GM23338 (cell line): ENCODE measurements at regions not wholly inside any gene's neighbourhood (a gene's known extent, or its start where the extent isn't known, plus 50 kb on each side); places are given as distances from the start of the nearest gene placed in this dataset.

Experiments used
- ATAC-seq: fragments of 200-7000 bp; cut with Tn5 transposase; 3 replicates; pipeline ENCODE4 v1.9.1; 2020
- DNase-seq: peaks from one replicate; pipeline ENCODE4 v3.0.0-alpha.2; 2015; ENCODE audit warnings: low spot score
- H2AFZ ChIP-seq: fragments of 200-600 bp; sonication (generic); 2 replicates; pipeline ENCODE4 v1.8.0; 2016; ENCODE audit warnings: antibody characterized with exemption, mild to moderate bottlenecking, moderate library complexity
- H3F3A ChIP-seq: fragments of 200-600 bp; sonication (generic); replicated peaks from 2 replicates; pipeline ENCODE4 v1.8.0; 2017; ENCODE audit warnings: antibody characterized with exemption, mixed run types, low read depth
- H3K27ac ChIP-seq: fragments of 200-600 bp; sonication (generic); 2 replicates; pipeline ENCODE4 v1.6.1; 2016; ENCODE audit warnings: low read depth
- H3K27me3 ChIP-seq: fragments of 200-600 bp; sonication (generic); 2 replicates; pipeline ENCODE4 v1.8.0; 2016; ENCODE audit warnings: mild to moderate bottlenecking, mixed run types, moderate library complexity; ENCODE audit not compliant: insufficient read depth
- H3K36me3 ChIP-seq: fragments of 200-600 bp; sonication (generic); 2 replicates; pipeline ENCODE4 v1.8.0; 2016; ENCODE audit warnings: mild to moderate bottlenecking; ENCODE audit not compliant: insufficient read depth
- H3K4me1 ChIP-seq: fragments of 200-600 bp; sonication (generic); 2 replicates; pipeline ENCODE4 v1.8.0; 2016; ENCODE audit warnings: mild to moderate bottlenecking, moderate library complexity; ENCODE audit not compliant: insufficient read depth
- H3K4me2 ChIP-seq: fragments of 200-600 bp; sonication (generic); 2 replicates; pipeline ENCODE4 v1.7.1; 2017; ENCODE audit warnings: mixed run types
- H3K4me3 ChIP-seq: fragments of 200-600 bp; sonication (generic); 2 replicates; pipeline ENCODE4 v1.6.1; 2016; ENCODE audit warnings: mixed run types
- H3K79me2 ChIP-seq: fragments of 200-600 bp; sonication (generic); replicated peaks from 2 replicates; pipeline ENCODE4 v1.8.0; 2017; ENCODE audit warnings: mild to moderate bottlenecking; ENCODE audit not compliant: insufficient read depth
- H3K9me2 ChIP-seq: fragments of 200-600 bp; sonication (generic); 2 replicates; pipeline ENCODE4 v1.8.0; 2017; ENCODE audit not compliant: insufficient read depth
- H4K20me1 ChIP-seq: fragments of 200-600 bp; sonication (generic); replicated peaks from 2 replicates; pipeline ENCODE4 v1.8.0; 2017; ENCODE audit warnings: mild to moderate bottlenecking; ENCODE audit not compliant: insufficient read depth
- H3K27ac Mint-ChIP-seq: 2 replicates; pipeline ENCODE4 v1.8.0; 2020; ENCODE audit warnings: inconsistent platforms, mild to moderate bottlenecking, moderate library complexity, mixed read lengths
- H3K27me3 Mint-ChIP-seq: 3 replicates; pipeline ENCODE4 v1.8.0; 2022; ENCODE audit warnings: low read depth, mild to moderate bottlenecking, moderate library complexity, mixed read lengths, inconsistent platforms; ENCODE audit not compliant: insufficient read depth, poor library complexity
- H3K36me3 Mint-ChIP-seq: 3 replicates; pipeline ENCODE4 v1.8.0; 2021; ENCODE audit warnings: low read depth, mild to moderate bottlenecking, inconsistent platforms, moderate library complexity, mixed read lengths
- H3K4me1 Mint-ChIP-seq: 3 replicates; pipeline ENCODE4 v1.8.0; 2020; ENCODE audit warnings: mild to moderate bottlenecking, inconsistent platforms, mixed read lengths
- H3K4me3 Mint-ChIP-seq: 3 replicates; pipeline ENCODE4 v1.8.0; 2021; ENCODE audit warnings: moderate library complexity, mild to moderate bottlenecking, inconsistent platforms, mixed read lengths
- H3K9me3 Mint-ChIP-seq: 3 replicates; pipeline ENCODE4 v1.8.0; 2020; ENCODE audit warnings: moderate library complexity, mild to moderate bottlenecking, inconsistent platforms, mixed read lengths
- CREB1 ChIP-seq: fragments of 250-450 bp; sonication (Bioruptor Pico); IDR thresholded peaks from 2 replicates; pipeline ENCODE4 v1.5.0; 2020; ENCODE audit warnings: low read depth, mild to moderate bottlenecking, moderate library complexity
- EZH2phosphoT487 ChIP-seq: fragments of 200-600 bp; sonication (generic); IDR thresholded peaks from one replicate; pipeline ENCODE4 v1.8.1; 2018; ENCODE audit warnings: antibody characterized with exemption; ENCODE audit not compliant: unreplicated experiment
- NANOG ChIP-seq: IDR thresholded peaks from 2 replicates; pipeline ENCODE4 v1.6.1; 2016; ENCODE audit warnings: antibody characterized with exemption, borderline replicate concordance
- POLR2AphosphoS5 ChIP-seq: IDR thresholded peaks from 2 replicates; pipeline ENCODE4 v1.6.1; 2016; ENCODE audit warnings: antibody characterized with exemption, low read depth
- REST ChIP-seq: IDR thresholded peaks from one replicate; pipeline ENCODE4 v1.6.1; 2018; ENCODE audit warnings: antibody characterized with exemption; ENCODE audit not compliant: unreplicated experiment
- STAT1 ChIP-seq: IDR thresholded peaks from one replicate; pipeline ENCODE4 v1.6.1; 2016; ENCODE audit warnings: antibody characterized with exemption; ENCODE audit not compliant: unreplicated experiment
- ZNF114 ChIP-seq: fragments of 250-450 bp; sonication (Bioruptor Pico); IDR thresholded peaks from 2 replicates; pipeline ENCODE4 v1.5.0; 2020; ENCODE audit warnings: mild to moderate bottlenecking, moderate library complexity
- ZNF331 ChIP-seq: fragments of 250-450 bp; sonication (Bioruptor Pico); IDR thresholded peaks from 2 replicates; pipeline ENCODE4 v1.5.0; 2020; ENCODE audit warnings: low read depth, mild to moderate bottlenecking, moderate library complexity
- TF ChIP-seq, protein P1 (sequence below), 2 experiments: fragments of 200-600 bp in 1 of 2; sonication (generic) in 1 of 2; conservative IDR thresholded peaks; 2 replicates each; pipeline versions ENCODE4 v1.5.1 to v1.6.1; 2016 to 2017; ENCODE audit warnings: antibody characterized with exemption in 2 of 2, low read depth in 2 of 2, mild to moderate bottlenecking in 2 of 2, moderate library complexity in 1 of 2
- TF ChIP-seq, protein P2 (sequence below): IDR thresholded peaks from 2 replicates; pipeline ENCODE4 v1.6.1; 2016; ENCODE audit warnings: antibody characterized with exemption

DNA sequence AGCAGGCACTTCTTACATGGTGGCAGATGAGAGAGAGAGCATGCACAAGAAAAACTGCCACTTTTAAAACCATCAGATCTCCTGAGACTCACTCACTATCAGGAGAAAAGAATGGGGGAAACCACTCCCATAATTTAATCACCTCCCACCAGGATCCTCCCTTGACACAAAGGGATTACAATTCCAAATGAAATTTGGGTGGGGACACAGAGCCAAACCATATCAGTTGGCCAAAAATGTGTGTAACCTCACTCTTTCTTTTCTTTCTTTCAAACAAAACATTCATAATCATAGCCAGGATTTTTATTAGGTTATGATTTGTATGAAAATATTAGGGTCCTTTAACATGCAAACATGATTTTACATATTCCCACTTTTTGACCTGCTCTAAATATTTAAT, 222.1 kb downstream of the PCDH18 start (continued):
- TF ChIP-seq ZNF331 (CRISPR knock-in tag) (no peak), NANOG (no peak), POLR2AphosphoS5 (no peak)
- TF ChIP-seq, protein P1, sequence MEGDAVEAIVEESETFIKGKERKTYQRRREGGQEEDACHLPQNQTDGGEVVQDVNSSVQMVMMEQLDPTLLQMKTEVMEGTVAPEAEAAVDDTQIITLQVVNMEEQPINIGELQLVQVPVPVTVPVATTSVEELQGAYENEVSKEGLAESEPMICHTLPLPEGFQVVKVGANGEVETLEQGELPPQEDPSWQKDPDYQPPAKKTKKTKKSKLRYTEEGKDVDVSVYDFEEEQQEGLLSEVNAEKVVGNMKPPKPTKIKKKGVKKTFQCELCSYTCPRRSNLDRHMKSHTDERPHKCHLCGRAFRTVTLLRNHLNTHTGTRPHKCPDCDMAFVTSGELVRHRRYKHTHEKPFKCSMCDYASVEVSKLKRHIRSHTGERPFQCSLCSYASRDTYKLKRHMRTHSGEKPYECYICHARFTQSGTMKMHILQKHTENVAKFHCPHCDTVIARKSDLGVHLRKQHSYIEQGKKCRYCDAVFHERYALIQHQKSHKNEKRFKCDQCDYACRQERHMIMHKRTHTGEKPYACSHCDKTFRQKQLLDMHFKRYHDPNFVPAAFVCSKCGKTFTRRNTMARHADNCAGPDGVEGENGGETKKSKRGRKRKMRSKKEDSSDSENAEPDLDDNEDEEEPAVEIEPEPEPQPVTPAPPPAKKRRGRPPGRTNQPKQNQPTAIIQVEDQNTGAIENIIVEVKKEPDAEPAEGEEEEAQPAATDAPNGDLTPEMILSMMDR (conservative IDR thresholded peaks at IDR 0.05; ENCODE audit: low read depth in 2 of 2): no peak

DNA sequence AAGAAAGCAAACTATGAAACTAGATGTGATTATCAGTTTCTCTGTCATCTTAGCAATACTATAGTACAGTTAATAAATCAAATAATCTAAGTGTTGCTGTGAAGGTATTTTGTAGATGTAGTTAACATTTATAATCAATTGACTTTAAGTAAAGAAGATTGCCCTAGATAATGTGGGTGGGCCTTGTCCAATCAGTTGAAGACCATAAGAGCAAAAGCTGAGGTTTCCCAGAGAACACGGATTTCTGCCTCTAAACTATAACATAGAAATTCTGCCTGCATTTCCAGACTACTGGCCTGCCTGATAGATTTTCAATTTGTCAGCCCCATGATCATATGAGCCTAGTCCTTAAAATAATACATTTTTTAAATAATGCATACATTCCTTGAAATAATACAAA, 222.9 kb downstream of the PCDH18 start:
- Histone ChIP-seq H3K4me2 (no peak overlapping the region), H3F3A (no peaks in the 10 kb centered on the region), H3K27me3 (no peaks in the 10 kb centered on the region), H3K27ac (no peak overlapping the region), H3K36me3 (no peaks in the 10 kb centered on the region), H2AFZ (no peak overlapping the region), H4K20me1 (no peaks in the 10 kb centered on the region), H3K9me2 (no peaks in the 10 kb centered on the region), H3K4me3 (no peak overlapping the region), H3K4me1 (no peaks in the 10 kb centered on the region), H3K79me2 (no peaks in the 10 kb centered on the region)
- Mint-ChIP-seq H3K4me1 (0 out of 3 replicates have a peak, but pooled peaks cover 5% of the 10 kb centered on the region), H3K36me3 (no peaks in the 10 kb centered on the region), H3K9me3 (no peaks in the 10 kb centered on the region), H3K27me3 (no peaks in the 10 kb centered on the region), H3K27ac (no peak overlapping the region), H3K4me3 (no peak overlapping the region)
- ATAC-seq (no peak), DNase-seq (no peak)
- TF ChIP-seq ZNF114 (CRISPR knock-in tag): no peak
- no peak for TF ChIP-seq POLR2AphosphoS5
- TF ChIP-seq NANOG: no peak
- TF ChIP-seq CREB1 (CRISPR knock-in tag): no peak
- TF ChIP-seq EZH2phosphoT487: no peak

DNA sequence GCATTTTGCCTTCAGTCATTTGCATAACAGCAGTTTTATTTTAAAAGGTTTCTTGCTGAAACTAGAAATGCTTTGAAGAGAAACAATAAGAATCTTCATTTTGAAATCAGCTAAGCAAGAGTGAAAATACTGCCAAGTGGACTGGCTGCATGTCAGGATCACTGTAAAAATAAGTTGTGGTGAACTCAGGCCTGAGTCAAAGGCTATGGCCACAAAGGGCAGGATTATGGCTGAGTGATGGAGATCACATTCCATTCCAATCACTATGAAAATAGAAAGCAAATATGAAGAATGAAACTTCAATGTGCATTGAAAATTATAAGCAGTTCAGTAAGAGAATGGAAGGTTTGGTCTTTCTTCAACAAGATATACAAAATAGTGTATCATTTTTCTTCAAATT, 224.5 kb downstream of the PCDH18 start:
- Mint-ChIP-seq H3K36me3 (no peaks in the 10 kb centered on the region), H3K27ac (no peak overlapping the region), H3K27me3 (no peaks in the 10 kb centered on the region), H3K4me1 (0 out of 3 replicates have a peak, but pooled peaks cover 5% of the 10 kb centered on the region), H3K4me3 (no peak overlapping the region), H3K9me3 (no peaks in the 10 kb centered on the region)
- no peaks in the 10 kb centered on the region for H3K36me3 ChIP-seq
- no peaks in the 10 kb centered on the region for H3K27me3 ChIP-seq
- no peaks in the 10 kb centered on the region for H3K9me2 ChIP-seq
- DNase-seq (no peak), ATAC-seq (no peak)
- H3F3A ChIP-seq: no peaks in the 10 kb centered on the region
- H3K27ac ChIP-seq: no peak overlapping the region
- TF ChIP-seq, protein P1 (conservative IDR thresholded peaks at IDR 0.05; ENCODE audit: low read depth in 2 of 2): no peak
- no peak for TF ChIP-seq EZH2phosphoT487
- no peak for TF ChIP-seq STAT1
- TF ChIP-seq NANOG: no peak
- TF ChIP-seq REST: no peak
- TF ChIP-seq, protein P2, sequence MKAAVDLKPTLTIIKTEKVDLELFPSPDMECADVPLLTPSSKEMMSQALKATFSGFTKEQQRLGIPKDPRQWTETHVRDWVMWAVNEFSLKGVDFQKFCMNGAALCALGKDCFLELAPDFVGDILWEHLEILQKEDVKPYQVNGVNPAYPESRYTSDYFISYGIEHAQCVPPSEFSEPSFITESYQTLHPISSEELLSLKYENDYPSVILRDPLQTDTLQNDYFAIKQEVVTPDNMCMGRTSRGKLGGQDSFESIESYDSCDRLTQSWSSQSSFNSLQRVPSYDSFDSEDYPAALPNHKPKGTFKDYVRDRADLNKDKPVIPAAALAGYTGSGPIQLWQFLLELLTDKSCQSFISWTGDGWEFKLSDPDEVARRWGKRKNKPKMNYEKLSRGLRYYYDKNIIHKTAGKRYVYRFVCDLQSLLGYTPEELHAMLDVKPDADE: no peak
- no peak overlapping the region for H2AFZ ChIP-seq
- H3K79me2 ChIP-seq: no peaks in the 10 kb centered on the region
- no peaks in the 10 kb centered on the region for H3K4me1 ChIP-seq
- H3K4me2 ChIP-seq: no peak overlapping the region
- H4K20me1 ChIP-seq: no peaks in the 10 kb centered on the region
- H3K4me3 ChIP-seq: no peak overlapping the region
